Skeletal muscle satellite cell (primary cell): ENCODE measurements at regions not wholly inside any gene's neighbourhood (a gene's known extent, or its start where the extent isn't known, plus 50 kb on each side); places are given as distances from the start of the nearest gene placed in this dataset.
"Not testable (repeated sequence)": the region's sequence is repeated elsewhere in the genome, so short reads cannot be mapped to it uniquely, and the experiment has no call there.

Experiments
- H3K27me3 ChIP-seq: 2 replicates; pipeline ENCODE4 v1.7.0; 2013; ENCODE audit warnings: low read length; ENCODE audit not compliant: control insufficient read depth, insufficient read depth
- H3K36me3 ChIP-seq: 2 replicates; pipeline ENCODE4 v1.7.0; 2013; ENCODE audit warnings: mild to moderate bottlenecking, control low read depth, low read length; ENCODE audit not compliant: insufficient read depth
- H3K4me1 ChIP-seq: 2 replicates; pipeline ENCODE4 v1.7.0; 2013; ENCODE audit warnings: low read length; ENCODE audit not compliant: control insufficient read depth, insufficient read depth
- H3K4me2 ChIP-seq: 2 replicates; pipeline ENCODE4 v1.7.0; 2013; ENCODE audit warnings: mild to moderate bottlenecking, low read length
- H3K4me3 ChIP-seq: 2 replicates; pipeline ENCODE4 v1.7.0; 2013; ENCODE audit warnings: low read length
- H3K9ac ChIP-seq: 2 replicates; pipeline ENCODE4 v1.7.0; 2013; ENCODE audit warnings: mild to moderate bottlenecking, low read depth, low read length, moderate library complexity
- H3K9me3 ChIP-seq: replicated peaks from 2 replicates; pipeline ENCODE4 v1.7.0; 2013; ENCODE audit warnings: mild to moderate bottlenecking, control low read depth, low read length

- H3K4me1 ChIP-seq, result no peaks in the 10 kb centered on the region
- no peaks in the 10 kb centered on the region for H3K27me3 ChIP-seq
- H3K9me3 ChIP-seq, result no peaks in the 10 kb centered on the region
- no peak overlapping the region for H3K4me2 ChIP-seq
- H3K36me3 ChIP-seq, result no peaks in the 10 kb centered on the region
- no peak overlapping the region for H3K4me3 ChIP-seq
- no peak overlapping the region for H3K9ac ChIP-seq
Observed at GRCh38 chr3:6739288-6739687, 121.6 kb upstream of the GRM7 start.

- peaks cover 5% of the 10 kb centered on the region for H3K9me3 ChIP-seq
- H3K4me1 ChIP-seq, result no peaks in the 10 kb centered on the region
- H3K9ac ChIP-seq, result no peak overlapping the region
- no peak overlapping the region for H3K4me2 ChIP-seq
- H3K36me3 ChIP-seq, result no peaks in the 10 kb centered on the region
- no peaks in the 10 kb centered on the region for H3K27me3 ChIP-seq
- H3K4me3 ChIP-seq, result no peak overlapping the region
Observed at GRCh38 chr3:6743067-6743720, 117.7 kb upstream of the GRM7 start.

GRCh38 chr3:6746443-6746842, 114.5 kb upstream of the GRM7 start:
- H3K36me3 ChIP-seq, result no peaks in the 10 kb centered on the region
- no peaks in the 10 kb centered on the region for H3K27me3 ChIP-seq
- no peak overlapping the region for H3K9ac ChIP-seq
- H3K4me2 ChIP-seq, result no peak overlapping the region
- H3K4me3 ChIP-seq, result no peak overlapping the region
- peaks cover 5% of the 10 kb centered on the region for H3K9me3 ChIP-seq
- no peaks in the 10 kb centered on the region for H3K4me1 ChIP-seq

GRCh38 chr3:6747017-6747416, 113.9 kb upstream of the GRM7 start:
- peaks cover 5% of the 10 kb centered on the region for H3K9me3 ChIP-seq
- H3K4me1 ChIP-seq, result no peaks in the 10 kb centered on the region
- no peaks in the 10 kb centered on the region for H3K27me3 ChIP-seq
- no peaks in the 10 kb centered on the region for H3K36me3 ChIP-seq
- no peak overlapping the region for H3K9ac ChIP-seq
- no peak overlapping the region for H3K4me2 ChIP-seq
- H3K4me3 ChIP-seq, result no peak overlapping the region

- Histone ChIP-seq H3K4me3 (no peak overlapping the region), H3K4me2 (no peak overlapping the region), H3K9ac (no peak overlapping the region), H3K27me3 (no peaks in the 10 kb centered on the region), H3K9me3 (peaks cover under 1% of the 10 kb centered on the region), H3K4me1 (no peaks in the 10 kb centered on the region), H3K36me3 (no peaks in the 10 kb centered on the region)
Observed at GRCh38 chr3:6750782-6751181, 110.1 kb upstream of the GRM7 start.

GRCh38 chr3:6753536-6753935, 107.4 kb upstream of the GRM7 start:
- H3K4me3 ChIP-seq, result no peak overlapping the region
- H3K4me2 ChIP-seq, result no peak overlapping the region
- H3K4me1 ChIP-seq, result no peaks in the 10 kb centered on the region
- H3K27me3 ChIP-seq, result no peaks in the 10 kb centered on the region
- H3K9me3 ChIP-seq, result no peaks in the 10 kb centered on the region
- no peak overlapping the region for H3K9ac ChIP-seq
- H3K36me3 ChIP-seq, result no peaks in the 10 kb centered on the region

- not testable (repeated sequence) for H3K9me3 ChIP-seq, H3K4me2 ChIP-seq, H3K27me3 ChIP-seq, H3K9ac ChIP-seq, H3K4me1 ChIP-seq, H3K4me3 ChIP-seq, H3K36me3 ChIP-seq
Observed at GRCh38 chr3:6769532-6770396, 91.2 kb upstream of the GRM7 start.

- H3K27me3 ChIP-seq, result no peaks in the 10 kb centered on the region
- no peaks in the 10 kb centered on the region for H3K9me3 ChIP-seq
- H3K36me3 ChIP-seq, result no peaks in the 10 kb centered on the region
- H3K4me3 ChIP-seq, result no peak overlapping the region
- H3K9ac ChIP-seq, result no peak overlapping the region
- H3K4me1 ChIP-seq, result no peaks in the 10 kb centered on the region
- H3K4me2 ChIP-seq, result no peak overlapping the region
Observed at GRCh38 chr3:6770397-6770690, 90.6 kb upstream of the GRM7 start.

GRCh38 chr3:6771171-6771570, 89.7 kb upstream of the GRM7 start:
- H3K9me3 ChIP-seq, result no peaks in the 10 kb centered on the region
- H3K9ac ChIP-seq, result no peak overlapping the region
- no peak overlapping the region for H3K4me3 ChIP-seq
- H3K4me1 ChIP-seq, result no peaks in the 10 kb centered on the region
- H3K36me3 ChIP-seq, result no peaks in the 10 kb centered on the region
- no peaks in the 10 kb centered on the region for H3K27me3 ChIP-seq
- no peak overlapping the region for H3K4me2 ChIP-seq

GRCh38 chr3:6779140-6779539, 81.8 kb upstream of the GRM7 start:
- H3K9ac ChIP-seq, result no peak overlapping the region
- H3K4me2 ChIP-seq, result no peak overlapping the region
- H3K36me3 ChIP-seq, result no peaks in the 10 kb centered on the region
- no peaks in the 10 kb centered on the region for H3K9me3 ChIP-seq
- H3K4me1 ChIP-seq, result no peaks in the 10 kb centered on the region
- no peaks in the 10 kb centered on the region for H3K27me3 ChIP-seq
- no peak overlapping the region for H3K4me3 ChIP-seq

- Histone ChIP-seq H3K36me3 (no peaks in the 10 kb centered on the region), H3K4me1 (no peaks in the 10 kb centered on the region), H3K4me2 (no peak overlapping the region), H3K9ac (no peak overlapping the region), H3K4me3 (no peak overlapping the region), H3K27me3 (no peaks in the 10 kb centered on the region), H3K9me3 (no peaks in the 10 kb centered on the region)
Observed at GRCh38 chr3:6781092-6781491, 79.8 kb upstream of the GRM7 start.

GRCh38 chr3:6785726-6786125, 75.2 kb upstream of the GRM7 start:
- H3K9ac ChIP-seq, result no peak overlapping the region
- no peaks in the 10 kb centered on the region for H3K4me1 ChIP-seq
- H3K4me3 ChIP-seq, result no peak overlapping the region
- no peaks in the 10 kb centered on the region for H3K36me3 ChIP-seq
- H3K9me3 ChIP-seq, result no peaks in the 10 kb centered on the region
- H3K4me2 ChIP-seq, result no peak overlapping the region
- no peaks in the 10 kb centered on the region for H3K27me3 ChIP-seq
